SK-N-SH (cell line): ENCODE measurements at regions not wholly inside any gene's neighbourhood (a gene's known extent, or its start where the extent isn't known, plus 50 kb on each side); places are given as distances from the start of the nearest gene placed in this dataset.

Experiments used
- CTCF ChIA-PET: fragments of 300-600, 350-600 bp; formaldehyde crosslinking; extraction: SDS; loops from one replicate; lab custom pipeline; 2021; lab: Yijun Ruan, JAX
- POLR2A ChIA-PET: fragments of 350-600 bp; sonication (Branson Sonifier 250); formaldehyde crosslinking; extraction: SDS; loops from one replicate; lab custom pipeline; 2020; ENCODE audit warnings: antibody characterized with exemption, inconsistent platforms; lab: Yijun Ruan, JAX
- DNase-seq: peaks from one replicate; pipeline ENCODE4 v3.0.0; 2012
- H2AFZ ChIP-seq: fragments of 200-600 bp; sonication (generic); 2 replicates; pipeline ENCODE4 v1.8.1; 2016; ENCODE audit warnings: antibody characterized with exemption, mild to moderate bottlenecking, low read depth
- H3F3A ChIP-seq: fragments of 200-600 bp; sonication (generic); replicated peaks from 2 replicates; pipeline ENCODE3; 2016; ENCODE audit warnings: antibody characterized with exemption, mild to moderate bottlenecking; ENCODE audit not compliant: insufficient read depth
- H3K27ac ChIP-seq, 2 experiments: fragments of 200-500 bp in 1 of 2; fragments of 200-600 bp in 1 of 2; sonication (Bioruptor generic) in 1 of 2; sonication (generic), shearing (Covaris generic) in 1 of 2; 2 replicates each; pipeline versions ENCODE4 v1.5.1 to v1.6.1; 2014 to 2016; ENCODE audit warnings: low read depth in 2 of 2, inconsistent platforms in 1 of 2, low read length in 1 of 2, mild to moderate bottlenecking in 1 of 2, mixed read lengths in 1 of 2
- H3K27me3 ChIP-seq: fragments of 200-600 bp; sonication (generic), shearing (Covaris generic); 2 replicates; pipeline ENCODE4 v1.6.1; 2016; ENCODE audit warnings: mixed run types; ENCODE audit not compliant: insufficient read depth
- H3K36me3 ChIP-seq, 2 experiments: fragments of 200-500 bp in 1 of 2; fragments of 200-600 bp in 1 of 2; sonication (Bioruptor generic) in 1 of 2; sonication (generic) in 1 of 2; replicated peaks in 1 of 2; 2 replicates each; pipeline versions ENCODE3 to v1.5.1; 2014 to 2016; ENCODE audit warnings: low read length in 1 of 2, mild to moderate bottlenecking in 1 of 2; ENCODE audit not compliant: insufficient read depth in 2 of 2, control insufficient read depth in 1 of 2
- H3K4me1 ChIP-seq, 2 experiments: fragments of 200-500 bp in 1 of 2; fragments of 200-600 bp in 1 of 2; sonication (Bioruptor generic) in 1 of 2; sonication (generic), shearing (Covaris generic) in 1 of 2; 2 replicates each; pipeline versions ENCODE4 v1.5.1 to v1.6.1; 2014 to 2016; ENCODE audit warnings: low read depth in 1 of 2, low read length in 1 of 2, mixed run types in 1 of 2; ENCODE audit not compliant: insufficient read depth in 2 of 2, control insufficient read depth in 1 of 2
- H3K4me2 ChIP-seq: fragments of 200-600 bp; sonication (generic), shearing (Covaris generic); 2 replicates; pipeline ENCODE4 v1.6.1; 2017; ENCODE audit warnings: mixed run types
- H3K4me3 ChIP-seq, 2 experiments: fragments of 200-500 bp in 1 of 2; fragments of 200-600 bp in 1 of 2; sonication (Bioruptor generic) in 1 of 2; sonication (generic), shearing (Covaris generic) in 1 of 2; 2 replicates each; pipeline versions ENCODE4 v1.5.1 to v1.8.1; 2014 to 2016; ENCODE audit warnings: low read depth in 2 of 2, inconsistent platforms in 1 of 2, low read length in 1 of 2, mild to moderate bottlenecking in 1 of 2, mixed read lengths in 1 of 2, moderate library complexity in 1 of 2
- H3K79me2 ChIP-seq: fragments of 200-600 bp; sonication (generic); 2 replicates; pipeline ENCODE4 v1.8.1; 2017; ENCODE audit warnings: mild to moderate bottlenecking; ENCODE audit not compliant: insufficient read depth
- H3K9ac ChIP-seq: fragments of 200-600 bp; sonication (generic); 2 replicates; pipeline ENCODE4 v1.6.1; 2017; ENCODE audit warnings: mixed run types
- H3K9me2 ChIP-seq: fragments of 200-600 bp; sonication (generic); 2 replicates; pipeline ENCODE4 v1.6.1; 2017; ENCODE audit warnings: mixed run types
- H3K9me3 ChIP-seq: fragments of 200-600 bp; sonication (generic); 2 replicates; pipeline ENCODE4 v1.6.1; 2017; ENCODE audit warnings: mixed run types, mild to moderate bottlenecking, moderate library complexity
- H4K20me1 ChIP-seq: fragments of 200-600 bp; sonication (generic); 2 replicates; pipeline ENCODE4 v1.6.1; 2017; ENCODE audit warnings: mild to moderate bottlenecking, mixed run types; ENCODE audit not compliant: insufficient read depth
- CHD2 ChIP-seq: fragments of 150-350 bp; IDR thresholded peaks from 2 replicates; pipeline ENCODE4 v1.6.1; 2018; ENCODE audit warnings: low read length; ENCODE audit not compliant: partially characterized antibody
- GATA2 ChIP-seq: sonication (generic); formaldehyde crosslinking; IDR thresholded peaks from 2 replicates; pipeline ENCODE4 v1.5.0; 2020; ENCODE audit warnings: mild to moderate bottlenecking, missing genetic modification reagents
- JUND ChIP-seq: IDR thresholded peaks from 2 replicates; pipeline ENCODE4 v1.4.0; 2012
- NRF1 ChIP-seq: IDR thresholded peaks from 2 replicates; pipeline ENCODE4 v1.6.1; 2012; ENCODE audit warnings: low read depth, mild to moderate bottlenecking, low read length
- POLR2AphosphoS5 ChIP-seq: IDR thresholded peaks from 2 replicates; pipeline ENCODE4 v1.6.1; 2012; ENCODE audit warnings: low read depth, low read length
- RXRA ChIP-seq: IDR thresholded peaks from 2 replicates; pipeline ENCODE4 v1.4.0; 2012; ENCODE audit warnings: low read depth, mild to moderate bottlenecking, borderline replicate concordance
- TAF1 ChIP-seq: IDR thresholded peaks from 2 replicates; pipeline ENCODE4 v1.6.1; 2012; ENCODE audit warnings: low read depth, mild to moderate bottlenecking, low read length, moderate library complexity, borderline replicate concordance
- WGBS: methylation state at CpG from one replicate; pipeline ENCODE4 v1.1.6; 2017; ENCODE audit warnings: low lambda C conversion rate; 5-methylcytosine and 5-hydroxymethylcytosine counted together
- TF ChIP-seq, protein P1 (sequence below): IDR thresholded peaks from 2 replicates; pipeline ENCODE4 v1.6.1; 2012; ENCODE audit warnings: mild to moderate bottlenecking, low read depth, low read length, moderate library complexity
- TF ChIP-seq, protein P2 (sequence below): IDR thresholded peaks from 2 replicates; pipeline ENCODE4 v1.4.0; 2012; ENCODE audit warnings: low read depth, borderline replicate concordance
- TF ChIP-seq, protein P3 (sequence below): IDR thresholded peaks from 2 replicates; pipeline ENCODE4; 2012
- TF ChIP-seq, protein P4 (sequence below): IDR thresholded peaks from 2 replicates; pipeline ENCODE4 v1.4.0; 2012; ENCODE audit warnings: low read depth, borderline replicate concordance

DNA sequence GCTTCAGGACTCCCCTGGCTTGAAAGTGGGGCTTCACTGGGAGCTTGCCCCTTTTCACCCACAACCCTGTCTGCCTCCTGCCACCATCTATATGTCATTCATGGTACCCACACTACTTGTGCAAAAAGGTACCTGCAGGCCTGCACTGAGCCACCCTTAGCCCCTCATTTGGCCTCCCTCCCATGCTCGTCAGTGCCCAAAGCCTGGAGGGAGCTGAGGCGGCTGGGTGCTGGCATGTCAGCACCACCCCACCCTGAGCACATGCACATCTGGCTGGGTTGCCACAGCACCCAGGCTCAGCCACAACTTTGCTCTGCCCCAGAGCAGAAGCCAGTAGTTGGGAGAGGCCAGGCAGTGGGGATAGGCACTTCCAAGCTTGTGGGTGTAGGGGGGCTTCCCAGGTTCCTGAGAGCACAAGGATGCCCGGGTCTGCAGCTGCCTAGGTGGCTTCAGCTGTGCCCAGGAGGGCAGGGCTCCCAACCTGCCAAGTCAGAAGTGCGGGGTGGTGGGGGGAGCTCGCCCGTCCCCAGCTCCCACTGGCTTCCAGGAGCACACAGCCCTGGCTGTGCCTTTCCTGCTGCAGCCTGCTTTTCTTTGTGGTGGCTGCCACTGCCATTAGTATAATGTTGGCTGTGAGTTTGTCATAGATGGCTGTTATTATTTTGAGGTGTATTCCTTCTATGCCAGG, 1054.6 kb upstream of the EPHA6 start:
- POLR2A ChIA-PET: no interaction called here
- H4K20me1 ChIP-seq: no peaks in the 10 kb centered on the region
- CTCF ChIA-PET: no interaction called here

More for the DNA sequence above, 1054.6 kb upstream of the EPHA6 start:
- Histone ChIP-seq H3K36me3 (no peaks in the 10 kb centered on the region), H3F3A (no peaks in the 10 kb centered on the region), H3K4me1 (no peaks in the 10 kb centered on the region), H3K9me2 (no peaks in the 10 kb centered on the region), H2AFZ (no peak overlapping the region), H3K27ac (no peak overlapping the region), H3K4me3 (no peak overlapping the region), H3K27me3 (no peaks in the 10 kb centered on the region), H3K9ac (no peak overlapping the region), H3K4me2 (no peak overlapping the region), H3K9me3 (no peaks in the 10 kb centered on the region), H3K79me2 (no peaks in the 10 kb centered on the region)
- TF ChIP-seq TAF1 (no peak), GATA2 (CRISPR knock-in tag) (no peak), POLR2AphosphoS5 (no peak), JUND (no peak), NRF1 (no peak), CHD2 (no peak), RXRA (no peak)
- TF ChIP-seq, protein P1, sequence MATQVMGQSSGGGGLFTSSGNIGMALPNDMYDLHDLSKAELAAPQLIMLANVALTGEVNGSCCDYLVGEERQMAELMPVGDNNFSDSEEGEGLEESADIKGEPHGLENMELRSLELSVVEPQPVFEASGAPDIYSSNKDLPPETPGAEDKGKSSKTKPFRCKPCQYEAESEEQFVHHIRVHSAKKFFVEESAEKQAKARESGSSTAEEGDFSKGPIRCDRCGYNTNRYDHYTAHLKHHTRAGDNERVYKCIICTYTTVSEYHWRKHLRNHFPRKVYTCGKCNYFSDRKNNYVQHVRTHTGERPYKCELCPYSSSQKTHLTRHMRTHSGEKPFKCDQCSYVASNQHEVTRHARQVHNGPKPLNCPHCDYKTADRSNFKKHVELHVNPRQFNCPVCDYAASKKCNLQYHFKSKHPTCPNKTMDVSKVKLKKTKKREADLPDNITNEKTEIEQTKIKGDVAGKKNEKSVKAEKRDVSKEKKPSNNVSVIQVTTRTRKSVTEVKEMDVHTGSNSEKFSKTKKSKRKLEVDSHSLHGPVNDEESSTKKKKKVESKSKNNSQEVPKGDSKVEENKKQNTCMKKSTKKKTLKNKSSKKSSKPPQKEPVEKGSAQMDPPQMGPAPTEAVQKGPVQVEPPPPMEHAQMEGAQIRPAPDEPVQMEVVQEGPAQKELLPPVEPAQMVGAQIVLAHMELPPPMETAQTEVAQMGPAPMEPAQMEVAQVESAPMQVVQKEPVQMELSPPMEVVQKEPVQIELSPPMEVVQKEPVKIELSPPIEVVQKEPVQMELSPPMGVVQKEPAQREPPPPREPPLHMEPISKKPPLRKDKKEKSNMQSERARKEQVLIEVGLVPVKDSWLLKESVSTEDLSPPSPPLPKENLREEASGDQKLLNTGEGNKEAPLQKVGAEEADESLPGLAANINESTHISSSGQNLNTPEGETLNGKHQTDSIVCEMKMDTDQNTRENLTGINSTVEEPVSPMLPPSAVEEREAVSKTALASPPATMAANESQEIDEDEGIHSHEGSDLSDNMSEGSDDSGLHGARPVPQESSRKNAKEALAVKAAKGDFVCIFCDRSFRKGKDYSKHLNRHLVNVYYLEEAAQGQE: no peak
- TF ChIP-seq, protein P2, sequence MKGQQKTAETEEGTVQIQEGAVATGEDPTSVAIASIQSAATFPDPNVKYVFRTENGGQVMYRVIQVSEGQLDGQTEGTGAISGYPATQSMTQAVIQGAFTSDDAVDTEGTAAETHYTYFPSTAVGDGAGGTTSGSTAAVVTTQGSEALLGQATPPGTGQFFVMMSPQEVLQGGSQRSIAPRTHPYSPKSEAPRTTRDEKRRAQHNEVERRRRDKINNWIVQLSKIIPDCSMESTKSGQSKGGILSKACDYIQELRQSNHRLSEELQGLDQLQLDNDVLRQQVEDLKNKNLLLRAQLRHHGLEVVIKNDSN: no peak
- TF ChIP-seq, protein P3, sequence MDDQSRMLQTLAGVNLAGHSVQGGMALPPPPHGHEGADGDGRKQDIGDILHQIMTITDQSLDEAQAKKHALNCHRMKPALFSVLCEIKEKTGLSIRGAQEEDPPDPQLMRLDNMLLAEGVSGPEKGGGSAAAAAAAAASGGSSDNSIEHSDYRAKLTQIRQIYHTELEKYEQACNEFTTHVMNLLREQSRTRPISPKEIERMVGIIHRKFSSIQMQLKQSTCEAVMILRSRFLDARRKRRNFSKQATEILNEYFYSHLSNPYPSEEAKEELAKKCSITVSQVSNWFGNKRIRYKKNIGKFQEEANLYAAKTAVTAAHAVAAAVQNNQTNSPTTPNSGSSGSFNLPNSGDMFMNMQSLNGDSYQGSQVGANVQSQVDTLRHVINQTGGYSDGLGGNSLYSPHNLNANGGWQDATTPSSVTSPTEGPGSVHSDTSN: no peak
- TF ChIP-seq, protein P4, sequence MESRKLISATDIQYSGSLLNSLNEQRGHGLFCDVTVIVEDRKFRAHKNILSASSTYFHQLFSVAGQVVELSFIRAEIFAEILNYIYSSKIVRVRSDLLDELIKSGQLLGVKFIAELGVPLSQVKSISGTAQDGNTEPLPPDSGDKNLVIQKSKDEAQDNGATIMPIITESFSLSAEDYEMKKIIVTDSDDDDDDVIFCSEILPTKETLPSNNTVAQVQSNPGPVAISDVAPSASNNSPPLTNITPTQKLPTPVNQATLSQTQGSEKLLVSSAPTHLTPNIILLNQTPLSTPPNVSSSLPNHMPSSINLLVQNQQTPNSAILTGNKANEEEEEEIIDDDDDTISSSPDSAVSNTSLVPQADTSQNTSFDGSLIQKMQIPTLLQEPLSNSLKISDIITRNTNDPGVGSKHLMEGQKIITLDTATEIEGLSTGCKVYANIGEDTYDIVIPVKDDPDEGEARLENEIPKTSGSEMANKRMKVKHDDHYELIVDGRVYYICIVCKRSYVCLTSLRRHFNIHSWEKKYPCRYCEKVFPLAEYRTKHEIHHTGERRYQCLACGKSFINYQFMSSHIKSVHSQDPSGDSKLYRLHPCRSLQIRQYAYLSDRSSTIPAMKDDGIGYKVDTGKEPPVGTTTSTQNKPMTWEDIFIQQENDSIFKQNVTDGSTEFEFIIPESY: no peak
- WGBS: 0% methylated on average over 2 of the region's 6 CpGs
- no peak for DNase-seq
